ENCODE measurements at regions not wholly inside any gene's neighbourhood (a gene's known extent, or its start where the extent isn't known, plus 50 kb on each side); places are given as distances from the start of the nearest gene placed in this dataset.
A peak's percentile ranks its signal among the peaks of the same experiment; 100 is the strongest.

DNA sequence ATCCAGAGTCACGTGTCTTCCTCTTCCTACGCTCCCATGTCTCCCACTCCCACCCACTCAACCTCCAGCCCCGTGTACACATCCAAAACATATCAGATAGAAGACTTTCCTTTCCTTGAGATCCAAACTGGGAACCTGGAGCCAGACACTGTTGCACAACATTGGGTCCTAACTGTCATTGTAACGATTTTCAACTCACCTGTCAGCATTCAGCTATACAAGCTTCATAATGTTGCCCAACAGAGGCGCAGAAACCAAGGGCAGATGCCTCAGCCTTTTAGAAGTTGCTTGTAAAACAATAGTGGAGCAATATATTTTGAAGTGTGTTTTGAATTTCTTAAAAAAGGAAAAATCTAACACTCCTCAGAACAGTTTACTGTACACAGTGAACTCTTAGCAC is 84.9 kb upstream of the GLIS3 start:
- Histone ChIP-seq H3K4me3 (ENCODE audit: low read depth, low read length, poor library complexity, severe bottlenecking) (no peak overlapping the region), H3K79me2 (ENCODE audit: insufficient read depth, low read length) (no peaks in the 10 kb centered on the region), H2AFZ (ENCODE audit: low read length) (no peak overlapping the region), H3K9me3 (ENCODE audit: low read length) (no peaks in the 10 kb centered on the region), H3K4me2 (ENCODE audit: low read length) (no peak overlapping the region), H3K27me3 (ENCODE audit: insufficient read depth, low read length) (no peaks in the 10 kb centered on the region), H3K36me3 (ENCODE audit: insufficient read depth, low read length) (no peaks in the 10 kb centered on the region), H3K9me2 (ENCODE audit: low read depth, low read length) (no peaks in the 10 kb centered on the region), H3F3A (ENCODE audit: insufficient read depth, low read length) (no peaks in the 10 kb centered on the region), H3K27ac (ENCODE audit: low read depth, low read length, poor library complexity, severe bottlenecking) (no peak overlapping the region), H4K20me1 (ENCODE audit: insufficient read depth, low read length) (no peaks in the 10 kb centered on the region), H3K9ac (ENCODE audit: low read length) (no peak overlapping the region), H3K4me1 (ENCODE audit: insufficient read depth, low read length, severe bottlenecking) (no peaks in the 10 kb centered on the region)
- TF ChIP-seq, protein P1, sequence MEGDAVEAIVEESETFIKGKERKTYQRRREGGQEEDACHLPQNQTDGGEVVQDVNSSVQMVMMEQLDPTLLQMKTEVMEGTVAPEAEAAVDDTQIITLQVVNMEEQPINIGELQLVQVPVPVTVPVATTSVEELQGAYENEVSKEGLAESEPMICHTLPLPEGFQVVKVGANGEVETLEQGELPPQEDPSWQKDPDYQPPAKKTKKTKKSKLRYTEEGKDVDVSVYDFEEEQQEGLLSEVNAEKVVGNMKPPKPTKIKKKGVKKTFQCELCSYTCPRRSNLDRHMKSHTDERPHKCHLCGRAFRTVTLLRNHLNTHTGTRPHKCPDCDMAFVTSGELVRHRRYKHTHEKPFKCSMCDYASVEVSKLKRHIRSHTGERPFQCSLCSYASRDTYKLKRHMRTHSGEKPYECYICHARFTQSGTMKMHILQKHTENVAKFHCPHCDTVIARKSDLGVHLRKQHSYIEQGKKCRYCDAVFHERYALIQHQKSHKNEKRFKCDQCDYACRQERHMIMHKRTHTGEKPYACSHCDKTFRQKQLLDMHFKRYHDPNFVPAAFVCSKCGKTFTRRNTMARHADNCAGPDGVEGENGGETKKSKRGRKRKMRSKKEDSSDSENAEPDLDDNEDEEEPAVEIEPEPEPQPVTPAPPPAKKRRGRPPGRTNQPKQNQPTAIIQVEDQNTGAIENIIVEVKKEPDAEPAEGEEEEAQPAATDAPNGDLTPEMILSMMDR (IDR thresholded peaks at IDR 0.05; ENCODE audit: low read length), result no peak
- no peak for TF ChIP-seq EZH2 (IDR thresholded peaks at IDR 0.05; ENCODE audit: borderline replicate concordance, low read length)

DNA sequence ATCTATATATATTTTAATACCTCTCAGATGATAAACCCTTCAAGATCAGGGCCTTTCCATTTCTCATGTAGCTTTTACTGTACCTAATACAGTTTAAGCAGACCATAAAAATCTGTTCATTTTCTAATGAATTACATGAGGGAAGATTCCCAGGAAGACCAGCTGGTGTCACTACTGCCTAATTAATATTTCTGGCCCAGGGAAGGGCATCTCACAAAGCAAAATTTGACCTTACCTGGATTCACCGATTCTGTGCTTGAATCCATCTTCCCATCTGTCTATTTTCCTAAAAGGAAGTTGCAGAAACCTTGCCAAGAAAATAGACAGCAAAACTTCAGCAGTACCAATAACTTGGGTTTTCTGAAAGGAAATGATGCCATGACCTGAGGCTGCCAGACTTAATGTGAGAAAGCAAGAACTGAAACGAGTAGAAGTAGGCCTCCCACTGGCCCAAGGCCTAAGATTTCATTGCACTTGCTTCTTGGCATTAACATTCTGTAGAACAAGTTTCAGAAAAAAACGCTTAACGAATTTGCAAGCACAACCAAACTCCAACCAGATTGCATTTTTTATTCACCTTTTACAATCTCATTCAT is 83.0 kb upstream of the GLIS3 start:
- Histone ChIP-seq H3K9ac (ENCODE audit: low read length) (no peak overlapping the region), H4K20me1 (ENCODE audit: insufficient read depth, low read length) (no peaks in the 10 kb centered on the region), H3K79me2 (ENCODE audit: insufficient read depth, low read length) (no peaks in the 10 kb centered on the region), H3K36me3 (ENCODE audit: insufficient read depth, low read length) (no peaks in the 10 kb centered on the region), H2AFZ (ENCODE audit: low read length) (no peak overlapping the region), H3K4me1 (ENCODE audit: insufficient read depth, low read length, severe bottlenecking) (no peaks in the 10 kb centered on the region), H3K4me2 (ENCODE audit: low read length) (no peak overlapping the region), H3K27me3 (ENCODE audit: insufficient read depth, low read length) (no peaks in the 10 kb centered on the region), H3K27ac (ENCODE audit: low read depth, low read length, poor library complexity, severe bottlenecking) (no peak overlapping the region), H3F3A (ENCODE audit: insufficient read depth, low read length) (no peaks in the 10 kb centered on the region), H3K4me3 (ENCODE audit: low read depth, low read length, poor library complexity, severe bottlenecking) (no peak overlapping the region), H3K9me3 (ENCODE audit: low read length) (no peaks in the 10 kb centered on the region), H3K9me2 (ENCODE audit: low read depth, low read length) (no peaks in the 10 kb centered on the region)
- TF ChIP-seq EZH2 (IDR thresholded peaks at IDR 0.05; ENCODE audit: borderline replicate concordance, low read length), result no peak
- TF ChIP-seq, protein P1 (IDR thresholded peaks at IDR 0.05; ENCODE audit: low read length), result peak; percentile 55

DNA sequence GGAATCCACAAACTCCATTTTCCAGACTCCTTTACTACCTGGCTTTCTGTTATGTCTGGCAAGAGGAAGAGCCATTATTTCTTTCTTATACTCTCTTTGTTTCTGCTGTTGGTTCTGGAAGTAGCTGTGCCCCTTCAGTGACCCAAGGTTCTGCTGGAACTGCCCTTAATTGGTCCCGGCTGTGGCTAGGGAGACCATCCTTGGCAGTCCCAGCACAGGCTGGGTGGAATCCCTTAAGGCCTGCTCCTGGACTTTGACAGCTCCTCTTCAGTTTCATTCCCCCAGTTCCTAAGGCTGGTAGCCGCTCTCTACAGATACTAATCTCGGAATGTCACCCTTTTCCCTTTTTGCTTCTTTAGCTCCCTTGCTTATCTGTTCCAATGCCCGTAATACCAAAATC is 81.9 kb upstream of the GLIS3 start:
- H3K9me2 ChIP-seq (ENCODE audit: low read depth, low read length), result no peaks in the 10 kb centered on the region

More for the DNA sequence above, 81.9 kb upstream of the GLIS3 start:
- Histone ChIP-seq H3K4me1 (ENCODE audit: insufficient read depth, low read length, severe bottlenecking) (no peaks in the 10 kb centered on the region), H3F3A (ENCODE audit: insufficient read depth, low read length) (no peaks in the 10 kb centered on the region), H2AFZ (ENCODE audit: low read length) (no peak overlapping the region), H3K9me3 (ENCODE audit: low read length) (no peaks in the 10 kb centered on the region), H3K79me2 (ENCODE audit: insufficient read depth, low read length) (no peaks in the 10 kb centered on the region), H3K4me2 (ENCODE audit: low read length) (no peak overlapping the region), H4K20me1 (ENCODE audit: insufficient read depth, low read length) (no peaks in the 10 kb centered on the region), H3K4me3 (ENCODE audit: low read depth, low read length, poor library complexity, severe bottlenecking) (no peak overlapping the region), H3K36me3 (ENCODE audit: insufficient read depth, low read length) (no peaks in the 10 kb centered on the region), H3K27me3 (ENCODE audit: insufficient read depth, low read length) (no peaks in the 10 kb centered on the region), H3K27ac (ENCODE audit: low read depth, low read length, poor library complexity, severe bottlenecking) (no peak overlapping the region), H3K9ac (ENCODE audit: low read length) (no peak overlapping the region)
- TF ChIP-seq EZH2 (IDR thresholded peaks at IDR 0.05; ENCODE audit: borderline replicate concordance, low read length), result no peak
- TF ChIP-seq, protein P1 (IDR thresholded peaks at IDR 0.05; ENCODE audit: low read length), result no peak

Data from OCI-LY1 (cell line).